ENCODE measurements at regions not wholly inside any gene's neighbourhood (a gene's known extent, or its start where the extent isn't known, plus 50 kb on each side); places are given as distances from the start of the nearest gene placed in this dataset.

GRCh38 chr21:29228306-29228705 is 70.4 kb upstream of the BACH1 start:
- no peak overlapping the region for H3K9ac ChIP-seq
- no peaks in the 10 kb centered on the region for H3K79me2 ChIP-seq (ENCODE audit: insufficient read depth)
- H3K9me3 ChIP-seq (ENCODE audit: low read depth) = peaks cover 5% of the 10 kb centered on the region
- no peak overlapping the region for H2AFZ ChIP-seq
- no peaks in the 10 kb centered on the region for H3K27me3 ChIP-seq (replicated peaks; ENCODE audit: insufficient read depth)
- H3K4me2 ChIP-seq (ENCODE audit: unreplicated experiment) = no peak overlapping the region
- H4K20me1 ChIP-seq (ENCODE audit: insufficient read depth) = no peaks in the 10 kb centered on the region
- 79 to 81% methylated on average over 2 of the region's 2 CpGs for WGBS, 2 experiments (ENCODE audit: low coverage in 1 of 2, low lambda C conversion rate in 2 of 2, missing lambda C conversion rate in 2 of 2)
- in situ Hi-C loops (cut with MboI) = no loop called here
- DNase-seq = no peak
- H3K4me1 ChIP-seq (ENCODE audit: insufficient read depth) = peaks cover 28% of the 10 kb centered on the region
- no peak for TF ChIP-seq EZH2phosphoT487 (IDR thresholded peaks at IDR 0.05; ENCODE audit: insufficient read depth, low read depth)
- TF ChIP-seq EZH2 (IDR thresholded peaks at IDR 0.05; ENCODE audit: insufficient read depth, poor library complexity, severe bottlenecking) = no peak
- H3K4me3 ChIP-seq = no peak overlapping the region
- no peaks in the 10 kb centered on the region for H3K9me2 ChIP-seq (ENCODE audit: insufficient read depth)
- no peak overlapping the region for H3K27ac ChIP-seq
- H3F3A ChIP-seq (ENCODE audit: insufficient read depth) = peaks cover 15% of the 10 kb centered on the region; the same call in 1 of the 2 replicates
- no peaks in the 10 kb centered on the region for H3K36me3 ChIP-seq (ENCODE audit: low read depth)

- no peaks in the 10 kb centered on the region for H3K79me2 ChIP-seq (ENCODE audit: insufficient read depth)
- no peak overlapping the region for H3K9ac ChIP-seq
- peak overlapping the region; percentile 45 for H3K27ac ChIP-seq
- H3K4me2 ChIP-seq (ENCODE audit: unreplicated experiment) = peak overlapping the region; percentile 26
- no peaks in the 10 kb centered on the region for H4K20me1 ChIP-seq (ENCODE audit: insufficient read depth)
- H3K9me3 ChIP-seq (ENCODE audit: low read depth) = peaks cover under 1% of the 10 kb centered on the region
- 36 to 46% methylated on average over 3 of the region's 3 CpGs for WGBS, 2 experiments (ENCODE audit: low coverage in 1 of 2, low lambda C conversion rate in 2 of 2, missing lambda C conversion rate in 2 of 2)
- peak overlapping the region; percentile 68 for H2AFZ ChIP-seq
- peaks cover 15% of the 10 kb centered on the region; the same call in 1 of the 2 replicates for H3F3A ChIP-seq (ENCODE audit: insufficient read depth)
- in situ Hi-C loops (cut with MboI) = no loop called here
- H3K4me1 ChIP-seq (ENCODE audit: insufficient read depth) = peaks cover 35% of the 10 kb centered on the region
- H3K9me2 ChIP-seq (ENCODE audit: insufficient read depth) = no peaks in the 10 kb centered on the region
- no peaks in the 10 kb centered on the region for H3K27me3 ChIP-seq (replicated peaks; ENCODE audit: insufficient read depth)
- TF ChIP-seq EZH2phosphoT487 (IDR thresholded peaks at IDR 0.05; ENCODE audit: insufficient read depth, low read depth) (no peak), EZH2 (IDR thresholded peaks at IDR 0.05; ENCODE audit: insufficient read depth, poor library complexity, severe bottlenecking) (no peak)
- DNase-seq = peak; percentile 68
- H3K36me3 ChIP-seq (ENCODE audit: low read depth) = no peaks in the 10 kb centered on the region
- H3K4me3 ChIP-seq = no peak overlapping the region
Measured at GRCh38 chr21:29230551-29231261, 68.0 kb upstream of the BACH1 start.

DNA sequence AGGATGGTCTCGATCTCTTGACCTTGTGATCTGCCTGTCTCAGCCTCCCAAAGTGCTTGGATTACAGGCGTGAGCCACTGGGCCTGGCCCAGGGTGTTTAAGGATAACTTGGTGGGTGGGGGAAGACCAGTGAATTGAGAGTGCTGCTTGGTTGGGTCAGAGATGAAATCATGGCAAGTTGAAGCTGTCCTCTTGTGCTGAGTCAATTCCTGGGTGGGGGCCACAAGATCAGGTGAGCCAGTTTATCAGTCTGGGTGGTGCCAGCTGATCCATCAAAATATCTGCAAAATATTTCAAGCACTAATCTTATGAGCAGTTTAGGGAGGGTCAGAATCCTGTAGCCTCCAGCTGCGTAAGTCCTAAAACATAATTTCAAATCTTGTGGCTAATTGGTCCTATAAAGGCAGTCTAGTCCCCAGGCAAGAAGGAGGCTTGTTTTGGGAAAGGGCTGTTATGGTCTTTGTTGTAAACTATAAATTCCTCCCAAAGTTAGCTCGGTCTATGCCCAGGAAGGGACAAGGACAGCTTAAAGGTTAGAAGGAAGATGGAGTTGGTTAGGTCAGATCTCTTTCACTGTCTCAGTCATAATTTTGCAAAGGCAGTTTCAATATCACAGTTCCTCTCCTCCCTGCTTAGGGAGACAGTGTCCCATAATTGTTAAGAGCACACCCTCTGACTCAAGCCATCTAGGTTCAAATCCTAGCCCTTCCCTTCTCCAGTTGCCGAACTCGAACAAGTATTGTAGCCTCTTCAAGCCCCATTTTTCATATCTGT is 66.8 kb upstream of the BACH1 start:
- H3K4me1 ChIP-seq (ENCODE audit: insufficient read depth) = peaks cover 37% of the 10 kb centered on the region
- no peaks in the 10 kb centered on the region for H3K9me2 ChIP-seq (ENCODE audit: insufficient read depth)
- no peaks in the 10 kb centered on the region for H4K20me1 ChIP-seq (ENCODE audit: insufficient read depth)
- H3K27me3 ChIP-seq (replicated peaks; ENCODE audit: insufficient read depth) = no peaks in the 10 kb centered on the region
- no peak overlapping the region for H3K9ac ChIP-seq
- no peak overlapping the region for H3K4me3 ChIP-seq
- no peaks in the 10 kb centered on the region for H3K9me3 ChIP-seq (ENCODE audit: low read depth)
- no peaks in the 10 kb centered on the region for H3K36me3 ChIP-seq (ENCODE audit: low read depth)
- in situ Hi-C loops (cut with MboI) = no loop called here
- 97 to 99% methylated on average over 6 of the region's 6 CpGs for WGBS, 2 experiments (ENCODE audit: low coverage in 1 of 2, low lambda C conversion rate in 2 of 2, missing lambda C conversion rate in 2 of 2)
- H3K79me2 ChIP-seq (ENCODE audit: insufficient read depth) = no peaks in the 10 kb centered on the region
- no peak overlapping the region for H3K4me2 ChIP-seq (ENCODE audit: unreplicated experiment)
- TF ChIP-seq EZH2 (IDR thresholded peaks at IDR 0.05; ENCODE audit: insufficient read depth, poor library complexity, severe bottlenecking) (no peak), EZH2phosphoT487 (IDR thresholded peaks at IDR 0.05; ENCODE audit: insufficient read depth, low read depth) (no peak)
- no peak for DNase-seq
- H3F3A ChIP-seq (ENCODE audit: insufficient read depth) = peaks cover 15% of the 10 kb centered on the region; the same call in 1 of the 2 replicates
- H2AFZ ChIP-seq = no peak overlapping the region
- peak overlapping the region; percentile 42 for H3K27ac ChIP-seq

DNA sequence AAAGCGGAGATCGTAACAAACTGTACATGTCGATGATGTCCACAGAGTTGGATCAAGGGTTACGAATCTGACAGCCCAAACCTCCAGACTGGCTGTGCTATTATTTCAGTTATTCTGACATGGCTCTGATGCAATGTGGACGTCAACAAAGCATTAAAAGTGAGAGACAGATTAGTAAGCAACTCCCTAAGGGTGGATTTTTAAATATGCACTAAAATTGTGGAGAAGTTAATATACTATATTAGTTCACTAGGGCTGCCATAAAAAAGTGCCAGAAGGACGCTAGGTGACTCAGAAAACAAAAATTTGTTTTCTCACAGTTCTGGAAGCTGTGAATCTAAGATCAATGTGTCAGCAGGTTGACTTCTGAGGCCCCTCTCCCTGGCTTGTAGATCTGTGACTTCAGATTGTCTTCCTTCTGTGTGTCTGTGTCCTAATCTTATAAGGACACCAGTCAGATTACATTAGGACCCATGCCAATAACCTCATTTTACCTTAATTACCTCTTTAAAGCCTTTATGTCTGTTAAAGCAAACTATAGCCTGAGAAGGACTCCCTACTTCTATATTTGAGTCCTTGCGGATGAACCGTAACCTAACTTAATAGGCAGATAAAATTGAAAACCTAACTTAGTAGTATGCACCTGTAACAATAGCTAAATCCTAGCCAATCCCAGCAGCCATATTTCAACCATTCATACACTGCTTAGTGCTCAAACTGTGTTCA is 66.0 kb upstream of the BACH1 start:
- Histone ChIP-seq H3K27me3 (replicated peaks; ENCODE audit: insufficient read depth) (no peaks in the 10 kb centered on the region), H3K9ac (no peak overlapping the region), H3K79me2 (ENCODE audit: insufficient read depth) (no peaks in the 10 kb centered on the region), H3K4me2 (ENCODE audit: unreplicated experiment) (peak overlapping the region; percentile 22), H3K9me2 (ENCODE audit: insufficient read depth) (no peaks in the 10 kb centered on the region), H3K27ac (peak overlapping the region; percentile 42), H3F3A (ENCODE audit: insufficient read depth) (peaks cover 22% of the 10 kb centered on the region), H3K36me3 (ENCODE audit: low read depth) (no peaks in the 10 kb centered on the region), H3K9me3 (ENCODE audit: low read depth) (no peaks in the 10 kb centered on the region), H3K4me3 (no peak overlapping the region), H4K20me1 (ENCODE audit: insufficient read depth) (no peaks in the 10 kb centered on the region), H3K4me1 (ENCODE audit: insufficient read depth) (peaks cover 45% of the 10 kb centered on the region), H2AFZ (no peak overlapping the region)
- WGBS, 2 experiments (ENCODE audit: low coverage in 1 of 2, low lambda C conversion rate in 2 of 2, missing lambda C conversion rate in 2 of 2) = 74 to 75% methylated on average over 8 of the region's 8 CpGs
- in situ Hi-C loops (cut with MboI) = no loop called here
- TF ChIP-seq EZH2 (IDR thresholded peaks at IDR 0.05; ENCODE audit: insufficient read depth, poor library complexity, severe bottlenecking) (no peak), EZH2phosphoT487 (IDR thresholded peaks at IDR 0.05; ENCODE audit: insufficient read depth, low read depth) (no peak)
- DNase-seq = peak; percentile 85

Measured in GM23248 (cell line).